Eye (tissue), 1 donor: ENCODE measurements at regions not wholly inside any gene's neighbourhood (a gene's known extent, or its start where the extent isn't known, plus 50 kb on each side); places are given as distances from the start of the nearest gene placed in this dataset.

Experiments used
- DNase-seq: peaks from one replicate; pipeline ENCODE4 v3.0.0-alpha.2; 2015

DNA sequence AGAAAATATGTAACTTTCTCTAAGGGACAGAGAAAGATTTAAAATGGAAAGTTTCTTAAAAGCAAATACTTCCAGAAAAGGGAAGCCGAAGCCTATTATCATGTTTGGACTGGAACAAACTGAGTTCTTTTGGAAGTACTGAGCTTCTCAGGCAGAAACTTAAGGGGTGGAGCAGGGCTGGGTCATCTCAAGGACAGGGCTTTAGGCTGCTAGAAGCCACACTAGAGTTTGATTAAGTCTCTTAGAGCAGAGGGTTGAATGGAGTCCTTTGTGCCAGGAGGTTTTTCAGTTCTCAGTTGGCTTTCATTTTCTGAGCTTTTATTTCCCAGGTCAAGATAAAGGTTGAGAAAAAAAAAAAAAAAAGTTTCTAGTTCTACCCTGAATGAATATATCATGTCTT, 432.7 kb downstream of the SLITRK5 start:
- DNase-seq, result no peak

DNA sequence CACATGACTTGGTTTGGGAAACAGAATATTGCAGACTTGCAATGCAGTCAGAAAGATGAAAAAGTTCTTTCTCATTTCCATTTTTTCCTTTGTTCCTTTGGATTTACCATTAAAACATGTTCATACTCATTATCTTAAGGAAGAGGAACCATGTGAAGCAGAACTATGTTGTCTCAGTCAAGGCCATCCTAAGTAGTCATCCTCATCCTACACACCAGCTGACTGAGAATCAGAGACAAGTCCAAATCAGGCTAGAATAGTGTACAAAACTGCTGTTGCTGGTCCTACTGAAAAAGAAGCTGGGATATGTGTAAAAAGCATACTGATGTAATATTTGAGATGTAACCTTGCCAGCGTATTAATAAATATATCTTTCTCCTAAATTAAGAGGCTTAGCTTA, 433.4 kb downstream of the SLITRK5 start:
- DNase-seq, result no peak

- DNase-seq, result no peak
Measured at GRCh38 chr13:88107570-88107969, 436.4 kb downstream of the SLITRK5 start.

DNA sequence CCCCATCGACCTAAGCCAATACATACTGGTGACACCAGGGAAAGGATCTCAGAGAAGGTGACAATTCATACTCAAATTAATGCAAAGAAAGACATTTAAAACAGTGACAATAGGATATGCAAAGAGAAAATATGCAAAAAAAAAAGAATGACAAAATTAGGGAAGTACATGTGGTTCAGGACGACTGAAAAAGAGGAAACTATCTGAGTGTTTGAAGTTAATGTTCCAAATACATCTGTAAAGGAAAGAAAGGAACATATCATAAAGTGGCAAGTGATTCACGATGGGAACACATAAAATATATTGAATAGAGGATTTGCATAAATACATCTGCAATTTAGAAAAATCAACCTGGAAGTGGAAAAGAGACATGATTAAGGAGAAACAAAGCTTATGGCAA, 441.4 kb downstream of the SLITRK5 start:
- DNase-seq, result no peak

DNA sequence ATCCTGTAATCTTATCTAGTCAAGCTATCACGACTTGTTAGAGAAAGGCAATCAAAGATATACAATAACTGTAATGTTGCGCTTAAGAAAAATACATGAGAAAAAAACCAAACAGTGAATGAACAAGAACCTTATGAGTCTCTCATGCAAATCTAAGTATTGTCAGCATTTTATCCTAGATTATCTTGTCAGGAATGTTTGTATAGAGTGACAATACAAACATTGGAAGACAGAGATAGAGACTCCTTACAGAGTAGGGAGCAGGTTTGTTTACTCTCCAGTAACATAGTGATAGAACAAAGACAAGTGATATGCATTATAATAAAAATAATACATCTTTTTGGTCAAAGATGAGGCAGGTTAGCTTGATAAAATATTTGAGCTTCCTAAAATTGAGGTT, 444.8 kb downstream of the SLITRK5 start:
- no peak for DNase-seq

- DNase-seq, result no peak
Measured at GRCh38 chr13:88118952-88119351, 447.8 kb downstream of the SLITRK5 start.

DNA sequence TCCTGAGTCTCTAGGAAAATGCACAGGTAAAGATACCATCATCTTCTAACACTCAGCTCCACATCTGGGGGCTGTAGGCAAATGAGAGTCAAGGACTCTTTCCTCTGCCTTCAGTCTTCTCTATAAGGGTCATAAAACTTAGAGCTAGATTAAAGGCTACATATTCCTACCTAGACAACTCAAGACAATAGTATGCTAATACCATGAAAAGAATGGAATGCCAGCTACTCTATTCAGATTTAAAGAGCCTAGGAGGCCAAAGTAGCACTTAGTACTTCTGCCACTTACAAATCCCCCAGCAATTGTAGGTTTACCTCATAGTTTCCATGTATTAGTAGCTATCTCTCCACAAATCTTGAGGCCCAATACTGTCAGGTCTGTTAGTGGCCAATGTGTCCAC, 453.0 kb downstream of the SLITRK5 start:
- DNase-seq, result no peak

DNA sequence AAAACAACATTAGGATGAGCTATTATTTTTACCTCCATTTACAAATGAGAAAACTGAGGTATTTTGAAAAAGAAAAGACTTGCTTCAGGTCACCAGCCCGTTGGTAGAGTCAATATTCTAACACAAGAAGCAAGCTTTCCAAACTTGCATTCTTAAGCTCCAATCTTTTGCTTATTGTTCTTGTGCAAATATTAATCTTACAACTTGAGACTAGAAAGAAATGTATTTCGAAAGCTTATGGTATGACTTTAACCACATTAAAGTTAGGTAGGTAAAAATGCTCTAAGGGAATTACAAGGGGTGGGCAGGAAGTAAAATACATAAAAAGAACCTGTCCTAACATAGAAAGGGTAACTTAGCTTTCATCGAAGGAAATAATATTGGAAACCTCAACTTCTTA, 453.9 kb downstream of the SLITRK5 start:
- no peak for DNase-seq

DNA sequence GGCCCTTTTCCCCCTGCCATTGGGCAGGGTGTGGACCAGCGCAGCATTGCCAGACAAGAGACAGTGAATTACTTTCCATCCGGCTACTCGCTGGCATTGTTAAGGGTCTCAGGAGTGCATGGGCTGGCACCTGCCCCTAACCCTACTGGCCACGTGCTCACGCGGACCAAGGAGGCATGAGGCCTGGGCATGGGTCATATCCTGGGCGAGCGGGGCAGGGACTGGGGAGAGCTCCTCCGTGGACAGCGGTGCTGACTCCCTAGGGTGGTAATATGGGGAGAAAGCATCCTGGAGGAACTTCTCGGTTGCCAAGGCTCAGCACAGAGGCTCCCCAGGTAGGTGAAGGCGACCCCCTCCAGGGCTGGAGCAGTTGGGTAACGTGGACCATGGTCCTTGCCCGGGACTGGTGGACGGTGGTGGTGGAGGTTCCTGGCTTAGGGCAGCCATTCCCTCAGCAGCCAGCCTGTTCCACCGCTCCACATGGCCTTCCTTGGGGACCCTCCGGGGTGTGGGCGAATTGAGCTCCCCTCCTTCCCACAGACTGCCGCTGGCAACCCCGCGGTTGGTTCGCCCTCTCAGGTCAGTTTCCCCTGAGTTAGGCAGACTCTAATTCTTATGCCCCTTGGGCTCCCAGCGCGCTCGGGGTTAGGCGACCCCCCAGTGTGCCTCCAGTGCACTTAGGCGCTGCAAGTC, 465.1 kb downstream of the SLITRK5 start:
- no peak for DNase-seq

GRCh38 chr13:88142653-88143052, 471.5 kb downstream of the SLITRK5 start:
- no peak for DNase-seq

DNA sequence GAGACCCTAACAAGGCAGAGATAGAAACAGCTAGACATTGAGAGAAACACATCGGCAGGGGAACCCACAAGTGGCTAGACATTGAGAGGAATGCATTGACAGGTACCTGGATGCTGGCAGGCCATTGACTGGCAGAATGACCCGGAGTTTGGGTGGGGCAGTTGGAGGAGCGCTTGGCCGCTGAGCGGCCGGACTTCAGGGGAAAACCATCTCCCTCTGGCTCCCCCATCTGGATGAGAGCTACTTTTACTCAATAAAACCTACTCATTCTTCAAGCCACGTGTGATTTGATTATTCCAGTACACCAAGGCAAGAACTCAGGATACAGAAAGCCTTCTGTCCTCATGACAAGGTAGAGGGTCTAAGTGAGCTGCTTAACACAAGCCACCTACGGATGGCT, 473.4 kb downstream of the SLITRK5 start:
- no peak for DNase-seq

GRCh38 chr13:88153353-88153752, 482.2 kb downstream of the SLITRK5 start:
- DNase-seq, result no peak

GRCh38 chr13:88154001-88154400, 482.8 kb downstream of the SLITRK5 start:
- DNase-seq, result no peak

DNA sequence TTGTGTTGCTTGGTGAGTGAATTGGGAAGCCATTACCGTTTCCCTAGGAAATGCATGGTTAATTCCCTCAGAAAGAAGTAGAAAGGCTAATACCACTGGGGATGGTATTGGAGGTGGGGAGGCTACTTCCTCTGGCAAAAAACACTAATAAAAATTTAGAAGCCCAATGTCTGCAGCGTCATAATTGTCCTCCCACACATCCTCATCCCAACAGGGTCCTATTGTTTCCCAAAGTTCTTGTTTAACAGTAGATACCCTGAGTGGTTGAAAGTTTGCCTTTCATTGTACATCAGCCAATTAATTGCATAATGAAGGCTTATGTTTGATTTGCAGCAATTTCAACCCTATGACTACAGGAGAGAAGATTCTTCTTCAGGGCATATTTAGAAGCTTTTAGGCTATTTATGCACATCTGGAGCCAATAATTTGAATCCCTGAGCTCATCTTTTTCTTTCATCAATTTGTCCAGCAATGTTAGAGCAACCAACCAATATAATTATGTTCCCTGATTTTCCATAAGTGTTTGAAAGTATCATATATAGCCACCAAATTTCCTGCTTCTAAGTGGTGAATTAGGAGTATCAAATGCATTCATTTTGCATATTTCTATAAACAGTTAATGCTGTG, 491.0 kb downstream of the SLITRK5 start:
- no peak for DNase-seq

DNA sequence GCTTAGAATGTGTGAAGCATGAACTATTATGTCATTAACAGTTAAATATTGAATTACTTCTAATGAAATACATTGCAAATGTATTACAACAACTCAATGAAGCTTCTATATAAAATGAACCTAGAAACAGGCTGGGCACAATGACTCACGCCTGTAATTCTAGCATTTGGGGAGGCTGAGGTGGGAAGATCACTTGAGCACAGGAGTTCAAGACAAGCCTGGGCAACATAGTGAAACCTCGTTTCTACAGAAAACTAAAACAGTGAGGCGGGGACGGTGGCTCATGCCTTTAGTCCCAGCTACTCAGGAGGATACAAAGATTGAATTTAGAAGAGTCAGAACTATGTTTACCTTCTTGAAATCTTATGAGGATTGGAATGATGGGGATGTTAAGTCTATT, 505.1 kb downstream of the SLITRK5 start:
- DNase-seq, result no peak

DNA sequence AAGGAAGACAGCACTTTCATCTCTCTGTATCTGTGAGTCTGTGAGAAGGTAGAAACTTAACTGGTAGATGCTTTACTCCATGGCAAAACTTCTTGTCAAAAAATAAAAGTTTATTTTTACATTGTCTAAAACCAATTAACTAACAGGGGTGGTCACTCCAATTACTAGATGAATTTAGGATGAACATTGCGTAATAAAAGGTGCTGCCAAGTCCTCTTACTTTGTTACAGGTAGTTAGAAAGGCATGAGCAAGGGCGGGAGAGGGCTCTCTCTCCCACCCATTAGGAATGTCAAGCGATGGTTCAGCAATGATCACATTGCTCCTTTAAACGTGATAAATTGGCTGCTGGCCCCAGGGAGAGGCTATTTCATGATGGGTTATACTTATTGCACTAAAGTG, 512.3 kb downstream of the SLITRK5 start:
- no peak for DNase-seq

DNA sequence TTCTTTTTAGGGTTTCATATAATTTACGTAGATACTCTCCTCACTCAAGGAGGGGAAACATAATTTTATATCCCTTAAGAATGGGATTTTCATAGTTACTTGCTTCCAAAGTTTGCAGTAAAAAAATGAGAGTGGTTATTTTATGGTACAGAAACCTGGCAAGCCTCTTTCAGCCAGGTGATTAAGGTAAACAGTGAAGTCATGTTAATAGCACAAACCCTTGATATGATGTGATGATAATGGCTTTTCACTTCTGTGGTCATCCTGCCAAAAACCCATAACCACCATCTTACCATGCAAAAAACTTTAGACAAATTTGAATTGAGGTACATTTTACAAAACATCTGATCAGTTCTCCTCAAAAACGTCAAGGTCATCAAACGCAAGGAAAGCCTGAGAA, 517.8 kb downstream of the SLITRK5 start:
- no peak for DNase-seq

DNA sequence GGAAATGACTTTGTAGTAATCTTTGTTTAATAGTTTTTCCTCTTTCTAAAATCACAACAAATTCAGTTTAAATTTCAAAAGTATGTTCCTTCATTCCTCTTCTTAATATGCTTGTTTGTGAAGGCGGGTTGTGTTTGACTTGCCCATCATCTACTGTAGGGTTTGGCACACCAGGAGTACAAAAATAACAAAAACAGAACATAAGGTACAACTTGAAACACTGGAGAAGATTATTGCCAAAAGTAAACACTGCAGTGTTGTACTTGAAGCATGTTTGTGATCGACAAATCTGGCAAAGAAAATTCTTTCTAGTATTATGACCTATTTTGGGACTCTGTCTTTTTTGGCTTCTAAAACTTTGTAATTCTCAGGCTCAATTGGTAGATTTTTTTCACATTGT, 518.6 kb downstream of the SLITRK5 start:
- DNase-seq, result no peak

- no peak for DNase-seq
Measured at GRCh38 chr13:88196106-88196505, 524.9 kb downstream of the SLITRK5 start.

DNA sequence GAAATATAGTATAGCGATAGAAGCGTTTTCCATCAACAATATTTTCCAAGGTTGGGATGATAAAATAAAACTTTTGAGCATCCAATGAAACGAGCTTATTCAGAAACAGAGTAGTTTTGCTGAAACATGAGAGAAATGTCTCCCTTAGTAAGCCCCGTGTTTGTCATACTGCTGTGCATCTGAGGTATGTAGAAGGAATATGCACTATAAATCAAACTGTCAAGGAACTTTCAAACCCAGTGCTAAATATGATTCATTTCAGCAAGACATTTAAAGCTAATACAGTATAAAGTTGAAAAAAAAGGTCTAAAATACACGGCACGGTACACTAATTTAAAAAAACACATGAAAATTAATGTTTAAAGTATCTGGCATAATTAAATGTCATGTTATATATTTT, 546.2 kb downstream of the SLITRK5 start:
- DNase-seq, result no peak

GRCh38 chr13:88217883-88218282, 546.7 kb downstream of the SLITRK5 start:
- no peak for DNase-seq

DNA sequence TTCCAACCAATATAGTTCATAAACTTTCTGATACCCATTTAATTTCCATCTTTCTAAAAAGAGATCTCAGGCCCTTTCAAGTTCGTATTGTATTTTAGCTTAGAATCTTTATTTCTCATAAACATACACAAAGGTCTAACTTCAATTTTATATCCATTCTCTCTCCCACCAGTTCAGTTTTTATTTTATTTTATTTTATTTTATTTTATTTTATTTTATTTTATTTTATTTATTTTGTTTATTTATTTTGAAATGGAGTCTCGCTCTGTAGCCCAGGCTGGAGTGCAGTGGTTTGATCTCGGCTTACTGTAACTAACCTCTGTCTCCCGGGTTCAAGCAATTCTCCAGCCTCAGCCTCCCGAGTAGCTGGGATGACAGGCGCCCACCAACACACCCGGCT, 552.8 kb downstream of the SLITRK5 start:
- no peak for DNase-seq

DNA sequence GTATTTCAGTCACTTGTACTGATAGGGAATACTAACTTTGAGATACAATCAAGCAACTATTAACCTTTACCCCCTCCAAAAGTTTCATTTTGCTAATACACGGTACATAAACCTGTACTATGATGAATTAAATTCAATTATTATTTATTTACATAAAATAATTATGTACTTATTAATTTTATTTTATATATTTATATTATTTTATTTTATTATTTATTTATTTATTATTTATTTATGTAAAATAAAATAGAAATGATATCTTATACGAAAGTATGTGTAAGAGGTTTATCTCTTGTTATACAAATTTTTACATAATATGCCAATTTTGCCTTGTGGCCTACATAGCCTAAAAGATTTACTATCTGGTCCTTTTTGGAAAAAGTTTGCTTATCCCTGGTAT, 564.3 kb downstream of the SLITRK5 start:
- no peak for DNase-seq

GRCh38 chr13:88246239-88246638, 575.1 kb downstream of the SLITRK5 start:
- DNase-seq, result no peak

DNA sequence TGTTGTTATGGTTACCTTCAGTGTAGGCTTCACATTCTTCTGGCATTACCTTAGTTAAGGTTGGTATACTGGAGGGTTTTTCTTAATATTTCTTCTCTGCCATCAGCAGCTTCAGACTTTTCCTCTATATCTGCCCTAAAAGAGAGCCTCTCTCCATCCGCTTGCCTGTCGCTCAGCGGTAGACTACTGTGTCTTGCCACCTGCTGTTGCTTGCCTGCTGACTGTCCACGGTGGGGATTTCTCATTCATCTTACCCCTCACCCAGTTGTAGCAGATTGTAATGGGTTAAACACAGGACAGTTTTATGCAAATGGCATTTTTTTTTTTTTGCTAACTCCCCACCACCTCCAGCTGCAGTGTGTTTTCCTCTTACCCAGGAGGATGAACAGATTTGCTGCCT, 577.2 kb downstream of the SLITRK5 start:
- DNase-seq, result no peak
